ENCODE measurements at regions not wholly inside any gene's neighbourhood (a gene's known extent, or its start where the extent isn't known, plus 50 kb on each side); places are given as distances from the start of the nearest gene placed in this dataset.

DNA sequence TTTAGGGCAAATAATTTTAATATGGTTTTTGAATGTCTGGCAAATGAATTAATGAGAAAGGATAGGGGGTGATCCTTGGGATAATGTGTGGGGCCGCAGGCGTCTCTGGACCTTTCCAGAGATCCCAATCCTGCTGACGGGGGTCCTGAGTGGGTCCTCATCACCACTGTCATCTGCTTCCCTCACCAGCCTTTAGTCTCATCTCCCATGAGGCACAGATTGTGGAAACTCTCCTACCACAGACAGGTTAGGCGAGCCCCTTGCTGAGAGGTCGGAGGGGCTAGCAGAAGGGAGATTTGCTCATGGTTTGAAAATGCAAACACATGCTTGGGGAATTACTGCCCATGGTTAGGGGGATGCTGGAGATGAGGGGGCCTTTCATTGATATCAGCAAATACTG lies 484.6 kb downstream of the RPS24 start:
- TF ChIP-seq, protein P1, sequence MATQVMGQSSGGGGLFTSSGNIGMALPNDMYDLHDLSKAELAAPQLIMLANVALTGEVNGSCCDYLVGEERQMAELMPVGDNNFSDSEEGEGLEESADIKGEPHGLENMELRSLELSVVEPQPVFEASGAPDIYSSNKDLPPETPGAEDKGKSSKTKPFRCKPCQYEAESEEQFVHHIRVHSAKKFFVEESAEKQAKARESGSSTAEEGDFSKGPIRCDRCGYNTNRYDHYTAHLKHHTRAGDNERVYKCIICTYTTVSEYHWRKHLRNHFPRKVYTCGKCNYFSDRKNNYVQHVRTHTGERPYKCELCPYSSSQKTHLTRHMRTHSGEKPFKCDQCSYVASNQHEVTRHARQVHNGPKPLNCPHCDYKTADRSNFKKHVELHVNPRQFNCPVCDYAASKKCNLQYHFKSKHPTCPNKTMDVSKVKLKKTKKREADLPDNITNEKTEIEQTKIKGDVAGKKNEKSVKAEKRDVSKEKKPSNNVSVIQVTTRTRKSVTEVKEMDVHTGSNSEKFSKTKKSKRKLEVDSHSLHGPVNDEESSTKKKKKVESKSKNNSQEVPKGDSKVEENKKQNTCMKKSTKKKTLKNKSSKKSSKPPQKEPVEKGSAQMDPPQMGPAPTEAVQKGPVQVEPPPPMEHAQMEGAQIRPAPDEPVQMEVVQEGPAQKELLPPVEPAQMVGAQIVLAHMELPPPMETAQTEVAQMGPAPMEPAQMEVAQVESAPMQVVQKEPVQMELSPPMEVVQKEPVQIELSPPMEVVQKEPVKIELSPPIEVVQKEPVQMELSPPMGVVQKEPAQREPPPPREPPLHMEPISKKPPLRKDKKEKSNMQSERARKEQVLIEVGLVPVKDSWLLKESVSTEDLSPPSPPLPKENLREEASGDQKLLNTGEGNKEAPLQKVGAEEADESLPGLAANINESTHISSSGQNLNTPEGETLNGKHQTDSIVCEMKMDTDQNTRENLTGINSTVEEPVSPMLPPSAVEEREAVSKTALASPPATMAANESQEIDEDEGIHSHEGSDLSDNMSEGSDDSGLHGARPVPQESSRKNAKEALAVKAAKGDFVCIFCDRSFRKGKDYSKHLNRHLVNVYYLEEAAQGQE (IDR thresholded peaks at IDR 0.05; ENCODE audit: insufficient read depth in 1 of 2, low read depth in 2 of 2, low read length in 2 of 2) = no peak
- no peak for TF ChIP-seq POLR2AphosphoS5 (IDR thresholded peaks at IDR 0.05; ENCODE audit: low read depth, low read length)
- no peak for TF ChIP-seq TAF1 (IDR thresholded peaks at IDR 0.05; ENCODE audit: borderline replicate concordance, insufficient read depth, low read length)
- TF ChIP-seq SIN3A (IDR thresholded peaks at IDR 0.05; ENCODE audit: borderline replicate concordance, insufficient read depth, low read length) = no peak
- TF ChIP-seq FOXP2 (optimal IDR thresholded peaks at IDR 0.05; ENCODE audit: borderline replicate concordance, extremely low read depth, extremely low read length, insufficient read depth) = no peak

DNA sequence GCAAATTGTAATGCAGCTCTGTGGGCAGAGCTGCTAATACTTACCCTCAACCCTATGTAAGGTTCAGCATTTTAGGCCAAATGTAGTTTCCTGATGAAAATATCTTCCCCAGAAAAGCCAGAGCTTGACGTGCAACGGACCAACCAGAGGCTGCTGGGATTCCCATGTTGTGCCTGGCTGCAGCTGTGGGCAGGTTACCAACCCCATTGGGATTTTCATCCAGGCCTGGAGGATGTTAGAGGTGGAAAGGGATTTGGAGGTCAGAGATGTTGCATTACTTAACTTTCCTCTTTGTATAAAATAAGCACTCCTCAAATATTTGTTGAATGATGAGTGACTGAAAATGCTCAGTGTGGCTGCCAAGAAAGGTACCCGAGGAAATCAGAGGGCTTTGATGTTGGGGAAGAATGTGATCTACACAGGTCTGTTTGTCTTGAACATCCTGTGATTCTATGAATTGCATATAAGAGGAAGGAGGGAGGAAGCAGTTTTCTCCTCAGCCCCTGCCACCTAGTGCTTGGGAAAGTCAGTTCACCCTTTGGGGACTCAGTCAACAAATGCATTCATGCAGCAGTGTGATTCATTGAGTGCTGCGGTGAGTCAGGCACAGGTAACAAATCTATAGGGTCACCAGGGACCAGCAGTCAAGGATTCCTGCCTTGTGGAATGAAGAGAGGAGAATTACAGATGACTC lies 487.2 kb downstream of the RPS24 start:
- TF ChIP-seq POLR2AphosphoS5 (IDR thresholded peaks at IDR 0.05; ENCODE audit: low read depth, low read length) (no peak), TAF1 (IDR thresholded peaks at IDR 0.05; ENCODE audit: borderline replicate concordance, insufficient read depth, low read length) (no peak), FOXP2 (optimal IDR thresholded peaks at IDR 0.05; ENCODE audit: borderline replicate concordance, extremely low read depth, extremely low read length, insufficient read depth) (no peak), SIN3A (IDR thresholded peaks at IDR 0.05; ENCODE audit: borderline replicate concordance, insufficient read depth, low read length) (no peak)
- TF ChIP-seq, protein P1 (IDR thresholded peaks at IDR 0.05; ENCODE audit: insufficient read depth in 1 of 2, low read depth in 2 of 2, low read length in 2 of 2) = no peak

DNA sequence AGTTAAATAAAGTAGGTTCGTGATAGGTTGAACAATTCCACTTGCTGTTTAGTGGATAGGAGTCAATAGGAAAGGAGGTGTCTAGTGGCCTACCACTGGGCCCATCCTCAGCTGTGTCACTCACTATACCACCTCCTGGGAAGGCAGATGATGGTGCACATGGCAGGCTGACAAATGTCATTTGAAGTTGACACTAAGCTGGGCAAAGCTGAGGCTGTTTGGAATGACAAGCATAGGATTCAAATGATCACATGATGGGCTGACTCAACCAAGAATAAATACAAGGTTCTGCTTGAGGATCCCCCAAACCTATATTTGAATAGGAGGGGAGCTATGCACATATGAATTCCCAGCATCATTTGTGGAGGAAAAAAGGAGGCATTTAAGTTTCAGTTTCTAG lies 489.8 kb downstream of the RPS24 start:
- TF ChIP-seq, protein P1 (IDR thresholded peaks at IDR 0.05; ENCODE audit: insufficient read depth in 1 of 2, low read depth in 2 of 2, low read length in 2 of 2) = no peak
- no peak for TF ChIP-seq POLR2AphosphoS5 (IDR thresholded peaks at IDR 0.05; ENCODE audit: low read depth, low read length)
- no peak for TF ChIP-seq SIN3A (IDR thresholded peaks at IDR 0.05; ENCODE audit: borderline replicate concordance, insufficient read depth, low read length)
- TF ChIP-seq FOXP2 (optimal IDR thresholded peaks at IDR 0.05; ENCODE audit: borderline replicate concordance, extremely low read depth, extremely low read length, insufficient read depth) = no peak
- no peak for TF ChIP-seq TAF1 (IDR thresholded peaks at IDR 0.05; ENCODE audit: borderline replicate concordance, insufficient read depth, low read length)

DNA sequence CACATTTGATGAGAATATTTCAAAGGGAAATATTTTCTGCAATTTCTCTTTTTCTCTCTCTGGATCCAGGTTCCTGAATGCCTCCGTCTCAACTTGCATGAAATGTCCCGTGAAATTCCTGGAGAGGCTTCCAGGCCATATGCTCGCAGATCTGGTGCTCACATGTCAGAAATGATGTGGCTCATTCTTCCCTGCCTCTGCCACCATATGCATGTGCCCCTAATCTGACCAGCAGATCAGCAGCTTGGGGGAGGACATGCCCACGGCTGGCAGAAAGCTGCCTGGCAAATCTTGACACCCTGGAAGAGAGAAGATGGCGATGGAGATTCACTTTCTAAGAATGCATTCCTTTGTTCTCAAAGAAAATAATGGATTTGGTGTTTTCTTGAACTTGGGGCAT lies 490.7 kb downstream of the RPS24 start:
- TF ChIP-seq TAF1 (IDR thresholded peaks at IDR 0.05; ENCODE audit: borderline replicate concordance, insufficient read depth, low read length) = no peak
- no peak for TF ChIP-seq SIN3A (IDR thresholded peaks at IDR 0.05; ENCODE audit: borderline replicate concordance, insufficient read depth, low read length)
- no peak for TF ChIP-seq FOXP2 (optimal IDR thresholded peaks at IDR 0.05; ENCODE audit: borderline replicate concordance, extremely low read depth, extremely low read length, insufficient read depth)
- TF ChIP-seq POLR2AphosphoS5 (IDR thresholded peaks at IDR 0.05; ENCODE audit: low read depth, low read length) = no peak
- TF ChIP-seq, protein P1 (IDR thresholded peaks at IDR 0.05; ENCODE audit: insufficient read depth in 1 of 2, low read depth in 2 of 2, low read length in 2 of 2) = no peak
